ENCODE measurements at regions not wholly inside any gene's neighbourhood (a gene's known extent, or its start where the extent isn't known, plus 50 kb on each side); places are given as distances from the start of the nearest gene placed in this dataset.

- DNase-seq: no peak
- no peak for TF ChIP-seq CTCF (IDR thresholded peaks at IDR 0.05)
- H3K4me1 ChIP-seq: no peaks in the 10 kb centered on the region
- ATAC-seq: no peak
- H3K4me3 ChIP-seq: no peak overlapping the region
- no peaks in the 10 kb centered on the region for H3K36me3 ChIP-seq
- no peaks in the 10 kb centered on the region for H3K9me3 ChIP-seq
- intact Hi-C loops (cut with DNase I): no loop called here
- H3K27me3 ChIP-seq: no peaks in the 10 kb centered on the region
- H3K27ac ChIP-seq: no peak overlapping the region
These were observed 601.7 kb downstream of the CBLN2 start for GRCh38 chr18:71942433-71942832.

DNA sequence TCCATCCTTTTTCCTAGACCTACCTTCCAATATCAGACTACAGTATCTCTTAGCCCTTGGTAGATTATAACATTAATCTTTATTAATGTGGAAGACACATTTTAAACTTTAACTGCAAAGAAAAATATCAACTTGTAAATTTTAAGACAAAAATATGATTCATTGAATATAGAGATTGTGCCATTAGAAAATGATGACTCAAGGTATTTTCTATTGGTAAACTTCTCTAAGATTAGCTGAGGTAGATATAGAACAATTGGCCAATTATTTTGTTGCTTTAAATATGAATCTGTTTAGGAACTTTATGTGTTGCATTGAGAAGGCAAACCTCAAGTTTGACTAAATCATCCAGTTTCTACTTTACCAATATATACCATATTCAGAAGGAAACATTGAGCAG, 604.7 kb downstream of the CBLN2 start:
- DNase-seq: no peak
- Histone ChIP-seq H3K27me3 (no peaks in the 10 kb centered on the region), H3K27ac (no peak overlapping the region), H3K4me1 (no peaks in the 10 kb centered on the region), H3K4me3 (no peak overlapping the region), H3K9me3 (no peaks in the 10 kb centered on the region), H3K36me3 (no peaks in the 10 kb centered on the region)
- TF ChIP-seq CTCF (IDR thresholded peaks at IDR 0.05): no peak
- ATAC-seq: no peak
- intact Hi-C loops (cut with DNase I): no loop called here

GRCh38 chr18:71936744-71937143, 607.4 kb downstream of the CBLN2 start:
- no peak overlapping the region for H3K27ac ChIP-seq
- DNase-seq (no peak), ATAC-seq (no peak)
- peaks cover 0 to 2% of the 10 kb centered on the region in 2 donors for H3K9me3 ChIP-seq
- no peaks in the 10 kb centered on the region for H3K4me1 ChIP-seq
- H3K36me3 ChIP-seq: no peaks in the 10 kb centered on the region
- intact Hi-C loops (cut with DNase I): no loop called here
- no peak overlapping the region for H3K4me3 ChIP-seq
- TF ChIP-seq CTCF (IDR thresholded peaks at IDR 0.05): no peak
- H3K27me3 ChIP-seq: no peaks in the 10 kb centered on the region

- intact Hi-C loops (cut with DNase I): no loop called here
These were observed 624.9 kb downstream of the CBLN2 start for GRCh38 chr18:71919211-71919610.

DNA sequence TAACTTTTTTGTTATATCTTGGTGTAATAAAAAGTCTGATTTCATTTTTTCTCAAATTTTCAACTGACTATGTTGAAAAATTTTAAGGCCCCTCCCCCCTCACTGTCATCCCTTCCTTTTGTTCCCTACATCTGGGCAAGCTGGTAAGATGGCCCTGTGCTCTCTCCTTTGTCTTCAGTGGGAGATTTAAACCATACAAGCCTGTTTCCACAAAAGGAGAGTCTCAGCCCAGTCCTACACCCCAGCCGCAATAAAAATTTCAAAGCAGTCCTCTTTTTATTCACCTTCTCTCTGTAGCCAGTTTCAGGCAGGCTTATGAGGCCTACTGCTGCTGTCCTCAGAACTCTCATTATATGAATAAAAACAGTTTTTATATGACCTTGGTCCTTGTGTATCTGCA, 630.5 kb downstream of the CBLN2 start:
- DNase-seq (no peak), ATAC-seq (no peak)
- Histone ChIP-seq H3K36me3 (no peaks in the 10 kb centered on the region), H3K4me1 (no peaks in the 10 kb centered on the region), H3K4me3 (no peak overlapping the region), H3K27ac (no peak overlapping the region), H3K27me3 (no peaks in the 10 kb centered on the region), H3K9me3 (no peaks in the 10 kb centered on the region)
- no peak for TF ChIP-seq CTCF (IDR thresholded peaks at IDR 0.05)
- intact Hi-C loops (cut with DNase I): no loop called here

More at GRCh38 chr18:71919211-71919610, 624.9 kb downstream of the CBLN2 start:
- no peak for DNase-seq
- Histone ChIP-seq H3K27me3 (no peaks in the 10 kb centered on the region), H3K4me1 (no peaks in the 10 kb centered on the region), H3K9me3 (peaks cover 0 to 25% of the 10 kb centered on the region in 2 donors), H3K36me3 (no peaks in the 10 kb centered on the region), H3K4me3 (no peak overlapping the region), H3K27ac (no peak overlapping the region)
- no peak for ATAC-seq
- TF ChIP-seq CTCF (IDR thresholded peaks at IDR 0.05): no peak

Measured in left lung (tissue), 4 donors.